Activated CD8-positive, alpha-beta memory T cell treated with anti-CD3 and anti-CD28 coated beads for 36 hours (primary cell): ENCODE measurements at regions not wholly inside any gene's neighbourhood (a gene's known extent, or its start where the extent isn't known, plus 50 kb on each side); places are given as distances from the start of the nearest gene placed in this dataset.
"Not testable (repeated sequence)": the region's sequence is repeated elsewhere in the genome, so short reads cannot be mapped to it uniquely, and the experiment has no call there.

Source experiments
- CTCF ChIA-PET: fragments of 350-600 bp; sonication (Branson Sonifier 250); formaldehyde crosslinking; loops from one replicate; lab custom pipeline; 2021; ENCODE audit warnings: antibody characterized with exemption; lab: Charles Lee
- POLR2A ChIA-PET: fragments of 350-600 bp; sonication (Branson Sonifier 250); formaldehyde crosslinking; loops from one replicate; lab custom pipeline; 2021; ENCODE audit warnings: antibody characterized with exemption; lab: Charles Lee

DNA sequence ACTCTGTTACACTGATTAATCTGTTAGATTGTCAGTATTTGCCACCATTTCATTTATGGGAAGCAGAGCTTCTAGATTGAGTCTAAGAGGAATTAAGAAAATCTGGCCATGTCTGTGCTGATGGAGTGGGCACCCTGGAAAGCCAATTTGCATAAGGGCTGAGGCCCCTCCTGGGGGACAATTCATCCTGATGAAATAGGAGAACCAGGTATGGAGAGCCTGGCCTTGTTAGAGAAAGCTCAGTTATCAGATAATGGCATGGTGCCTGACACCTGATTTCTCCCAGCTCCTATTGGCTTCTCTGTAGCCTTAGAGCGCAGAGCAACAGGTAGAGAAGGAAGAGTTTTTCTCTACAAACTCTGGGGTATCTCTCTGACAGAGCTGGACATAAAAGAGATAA lies 114.2 kb downstream of the EBLN2 start:
- ChIA-PET CTCF (no interaction called here), POLR2A (no interaction called here)

DNA sequence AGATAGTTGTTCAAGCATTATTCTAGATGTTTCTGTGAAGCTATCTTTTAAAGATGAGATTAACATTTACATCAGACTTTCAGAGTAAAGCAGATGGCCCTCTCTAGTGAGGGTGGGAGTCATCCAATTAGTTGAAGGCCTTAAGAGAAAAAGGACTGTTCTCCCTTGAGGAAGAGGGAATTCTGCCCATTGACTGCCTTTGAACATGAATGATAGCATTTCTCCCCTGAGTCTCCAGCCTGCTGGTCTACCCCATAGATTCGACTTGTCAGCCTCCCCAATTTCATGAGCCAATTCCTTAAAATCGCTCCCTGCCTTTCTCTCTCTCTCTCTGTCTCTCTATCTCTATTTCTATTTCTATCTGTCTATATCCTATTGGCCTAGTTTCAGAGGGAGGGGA lies 115.5 kb downstream of the EBLN2 start:
- ChIA-PET POLR2A (no interaction called here), CTCF (no interaction called here)

DNA sequence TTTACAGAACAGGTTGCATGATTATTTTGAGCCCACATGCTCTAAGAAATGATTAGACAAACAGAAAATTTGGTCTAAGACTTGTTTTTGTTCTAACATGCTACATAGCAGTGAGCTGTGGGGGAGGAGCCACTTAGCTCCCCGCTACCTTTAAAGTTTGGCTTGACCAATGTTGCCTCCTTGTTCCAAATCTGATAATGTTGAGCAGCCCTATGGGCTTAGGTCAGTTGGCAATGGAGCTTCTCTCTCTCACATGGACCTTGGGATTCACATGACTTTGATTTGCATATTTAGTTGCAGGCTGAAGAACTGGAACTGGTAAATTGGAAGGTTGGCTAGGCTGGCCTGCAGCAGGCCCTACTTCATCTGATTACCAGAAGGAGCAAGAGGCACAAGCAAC lies 116.4 kb downstream of the EBLN2 start:
- ChIA-PET POLR2A (no interaction called here), CTCF (no interaction called here)

DNA sequence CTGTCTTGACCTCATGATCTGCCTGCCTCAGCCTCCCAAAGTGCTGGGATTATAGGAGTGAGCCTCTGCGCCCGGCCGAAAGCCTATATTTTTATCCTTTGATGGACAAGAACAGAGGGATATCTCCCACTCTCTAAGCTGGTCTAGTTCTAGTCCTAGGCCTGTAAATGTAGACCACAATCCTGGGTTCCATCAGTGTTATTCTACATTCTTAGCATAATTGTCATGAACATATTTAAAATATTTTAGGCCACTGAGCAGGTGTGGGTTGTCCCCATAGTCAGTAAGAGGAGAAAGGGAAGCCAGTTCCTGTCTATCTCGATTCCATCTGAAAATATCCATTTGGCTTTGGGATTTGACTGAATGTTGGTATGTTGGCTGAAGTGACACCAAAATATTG lies 118.1 kb downstream of the EBLN2 start:
- ChIA-PET CTCF (no interaction called here), POLR2A (no interaction called here)

DNA sequence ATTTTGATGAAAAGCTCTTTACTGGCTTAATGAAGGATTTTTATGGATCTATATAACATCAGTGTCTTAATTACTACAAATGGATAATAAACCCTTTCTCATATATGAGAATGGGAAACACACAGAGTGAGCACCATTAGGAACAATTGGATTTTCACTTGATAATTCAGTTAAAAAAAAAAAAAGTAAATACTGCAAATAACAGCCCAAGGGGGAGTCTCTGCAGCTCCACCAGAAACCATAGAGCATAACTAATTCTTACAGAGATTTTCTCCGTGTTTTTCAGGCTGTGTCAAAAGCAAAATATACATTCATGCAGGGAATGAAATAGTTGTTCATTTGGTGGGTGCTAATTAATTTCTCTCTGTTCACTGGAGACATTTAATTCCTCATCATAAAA lies 125.3 kb downstream of the EBLN2 start:
- CTCF ChIA-PET: no interaction called here
- POLR2A ChIA-PET: no interaction called here

DNA sequence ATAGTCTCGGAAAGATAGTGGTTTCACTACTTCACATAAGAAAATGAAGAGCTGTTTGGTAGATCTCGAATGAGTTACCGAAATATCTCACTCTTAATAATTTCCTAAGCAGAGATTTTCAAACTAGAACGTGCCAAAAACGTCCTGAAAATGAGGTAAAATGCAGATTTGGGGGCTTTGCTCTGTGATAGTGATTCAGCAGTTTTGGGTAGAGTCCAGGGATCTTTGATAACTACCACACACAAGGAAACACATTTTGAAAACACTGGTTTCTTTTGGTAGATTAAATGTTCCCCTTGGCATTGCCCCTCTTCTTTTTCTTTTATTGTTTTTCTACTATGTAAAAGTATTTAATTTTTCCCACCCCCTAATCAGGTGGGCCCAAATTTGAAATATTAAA lies 125.9 kb downstream of the EBLN2 start:
- ChIA-PET CTCF (no interaction called here), POLR2A (no interaction called here)

DNA sequence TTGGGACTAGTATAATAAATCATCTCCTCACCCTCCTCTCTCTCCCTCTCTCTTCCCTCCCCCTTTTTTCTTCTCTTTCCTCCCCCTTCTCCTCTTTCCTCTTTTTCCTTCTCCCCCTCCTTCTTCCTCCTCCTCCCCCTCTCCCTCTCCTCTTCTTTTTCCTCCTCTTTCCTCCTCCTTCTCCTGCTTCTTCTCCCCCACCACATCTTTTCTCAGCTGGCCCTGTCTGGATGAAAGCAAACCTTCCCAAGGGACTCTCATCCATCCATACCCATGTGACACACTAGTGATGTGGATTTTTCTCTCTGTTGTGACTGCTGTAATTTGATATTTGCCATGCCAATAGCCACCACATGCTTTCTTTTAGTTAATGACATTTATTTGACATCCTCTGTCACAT lies 127.2 kb downstream of the EBLN2 start:
- ChIA-PET POLR2A (no interaction called here), CTCF (no interaction called here)

DNA sequence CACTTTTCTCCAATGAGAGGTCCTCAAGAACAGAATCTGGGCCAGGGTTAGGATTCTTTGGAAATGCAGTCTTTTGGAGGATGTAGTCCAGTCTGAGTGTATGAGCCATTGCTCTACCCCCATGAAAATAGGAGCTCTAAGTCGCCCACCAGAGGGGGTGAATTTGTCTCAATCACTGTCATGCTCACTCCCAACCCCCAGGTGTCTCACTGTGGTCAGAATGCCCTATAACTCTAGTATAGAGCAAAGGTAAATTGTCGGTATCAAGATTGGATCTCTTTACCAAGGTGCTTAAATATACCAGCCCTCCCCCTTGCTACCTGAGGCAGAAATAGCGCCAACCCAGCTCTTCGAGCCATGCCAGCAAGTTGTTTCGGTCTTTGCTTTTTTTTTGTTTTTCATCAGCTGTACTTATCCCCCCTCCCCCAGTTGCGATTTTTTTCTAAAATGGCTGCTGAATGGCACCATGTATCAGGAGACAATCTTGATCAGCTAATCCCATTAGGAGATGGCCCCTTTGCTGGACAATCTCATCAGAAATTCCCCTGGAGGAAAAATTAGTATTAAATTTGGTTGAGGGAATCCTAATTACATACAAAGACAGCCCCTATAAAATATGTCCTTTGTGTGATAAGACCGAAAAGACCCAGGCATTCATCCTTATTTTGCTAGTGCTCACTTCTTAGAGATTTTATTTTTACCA lies 130.7 kb downstream of the EBLN2 start:
- CTCF ChIA-PET: no interaction called here
- POLR2A ChIA-PET: no interaction called here

DNA sequence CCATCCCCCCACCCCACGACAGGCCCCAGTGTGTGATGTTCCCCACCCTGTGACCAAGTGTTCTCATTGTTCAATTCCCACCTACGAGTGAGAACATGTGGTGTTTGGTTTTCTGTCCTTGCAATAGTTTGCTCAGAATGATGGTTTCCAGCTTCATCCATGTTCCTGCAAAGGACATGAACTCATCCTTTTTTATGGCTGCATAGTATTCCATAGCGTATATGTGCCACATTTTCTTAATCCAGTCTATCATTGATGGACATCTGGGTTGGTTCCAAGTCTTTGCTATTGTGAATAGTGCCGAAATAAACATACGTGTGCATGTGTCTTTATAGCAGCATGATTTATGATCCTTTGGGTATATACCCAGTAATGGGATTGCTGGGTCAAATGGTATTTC lies 132.5 kb downstream of the EBLN2 start:
- POLR2A ChIA-PET, CTCF ChIA-PET: not testable (repeated sequence)

DNA sequence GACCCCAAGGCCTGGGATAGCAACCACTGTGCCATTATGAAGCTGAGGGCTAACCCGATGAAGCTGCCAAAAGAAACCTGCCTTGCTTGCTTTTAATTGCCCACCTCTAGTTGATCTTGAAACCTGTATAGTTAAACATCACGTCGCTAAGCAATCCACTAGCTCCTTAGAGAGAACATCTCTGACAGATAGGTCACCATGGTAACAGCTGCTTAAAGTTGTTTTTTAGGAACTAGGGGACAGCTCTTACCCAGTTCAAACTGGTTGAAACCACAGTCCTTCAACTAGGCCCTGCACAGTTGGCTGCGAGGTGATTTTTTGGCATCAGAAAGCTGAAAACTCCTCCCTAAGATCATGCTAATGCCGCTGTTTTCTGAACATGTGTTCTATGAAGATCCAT lies 135.7 kb downstream of the EBLN2 start:
- POLR2A ChIA-PET: no interaction called here

DNA sequence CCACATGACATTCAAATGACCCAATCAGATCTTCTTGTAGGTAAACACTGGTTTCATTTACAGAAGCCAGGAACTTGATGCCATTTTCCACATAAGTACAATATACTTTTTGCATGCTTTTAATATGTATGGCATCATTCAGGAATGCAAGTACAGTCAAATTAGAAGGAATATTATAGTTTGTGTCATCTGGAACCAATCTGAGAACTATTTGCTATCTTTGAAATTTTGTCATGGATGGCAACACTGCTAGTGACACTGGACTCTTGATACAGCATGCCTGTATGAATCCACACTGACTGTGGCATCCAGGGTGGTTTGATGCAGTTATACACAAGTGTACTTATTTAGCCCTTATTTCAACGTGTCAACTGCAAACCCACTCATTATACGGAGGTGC lies 141.6 kb downstream of the EBLN2 start:
- POLR2A ChIA-PET: no interaction called here
- CTCF ChIA-PET: no interaction called here

More for the DNA sequence above, 135.7 kb downstream of the EBLN2 start:
- CTCF ChIA-PET: no interaction called here

DNA sequence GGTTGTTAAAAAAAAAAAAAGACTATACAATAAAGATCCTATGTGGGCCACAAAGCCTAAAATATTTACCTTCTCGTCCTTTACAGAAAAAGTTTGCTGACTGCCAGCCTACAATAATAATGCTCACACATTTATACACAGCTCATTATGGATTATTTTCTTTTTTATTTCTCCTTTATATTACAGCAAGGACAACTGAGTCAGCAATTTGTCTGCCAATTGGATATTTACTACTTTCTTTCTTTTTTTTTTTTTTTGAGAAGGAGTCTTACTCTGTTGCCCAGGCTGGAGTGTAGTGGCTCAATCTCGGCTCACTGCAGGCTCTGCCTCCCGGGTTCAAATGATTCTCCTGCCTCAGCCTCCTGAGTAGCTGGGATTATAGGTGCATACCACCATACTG lies 142.2 kb downstream of the EBLN2 start:
- POLR2A ChIA-PET: no interaction called here
- CTCF ChIA-PET: no interaction called here

DNA sequence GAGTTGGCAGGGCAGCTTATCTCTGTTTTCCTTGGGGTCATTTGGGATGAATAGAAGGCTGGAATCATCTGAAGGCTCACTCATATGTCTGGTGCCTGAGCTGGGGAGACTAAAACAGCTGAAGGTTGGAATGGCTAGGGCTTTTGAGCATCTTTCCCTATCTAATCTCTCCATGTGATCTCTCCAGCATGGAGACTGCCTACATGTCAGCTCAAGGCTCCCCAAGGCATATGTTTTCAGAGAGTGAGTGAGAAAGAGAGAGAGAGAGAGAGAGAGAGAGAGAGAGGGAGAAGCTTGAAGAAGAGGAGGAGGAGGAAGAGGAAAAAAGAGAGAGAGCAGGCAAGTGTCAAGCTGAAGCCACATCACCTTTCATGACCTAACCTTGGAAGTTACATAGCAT lies 143.4 kb downstream of the EBLN2 start:
- CTCF ChIA-PET: no interaction called here
- POLR2A ChIA-PET: no interaction called here

DNA sequence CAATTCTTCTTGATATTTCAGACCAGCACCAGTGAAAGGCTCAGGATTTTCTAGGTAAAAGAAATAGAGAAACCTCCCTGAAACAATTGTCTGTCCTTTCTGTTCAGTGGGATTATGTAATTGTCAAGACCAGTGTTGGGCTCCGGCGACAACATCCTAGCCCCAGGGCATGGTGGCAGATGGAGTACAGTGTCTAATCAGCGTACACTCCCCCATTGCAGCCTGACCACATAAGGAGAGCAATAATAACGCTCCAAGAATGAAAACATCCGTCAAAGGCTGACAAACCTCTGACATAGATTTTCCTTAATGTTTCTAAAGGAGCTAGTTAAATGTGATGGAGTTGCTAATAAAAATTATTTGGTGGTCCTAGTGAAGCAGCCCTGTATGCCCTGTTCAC lies 144.6 kb downstream of the EBLN2 start:
- ChIA-PET POLR2A (no interaction called here), CTCF (no interaction called here)

DNA sequence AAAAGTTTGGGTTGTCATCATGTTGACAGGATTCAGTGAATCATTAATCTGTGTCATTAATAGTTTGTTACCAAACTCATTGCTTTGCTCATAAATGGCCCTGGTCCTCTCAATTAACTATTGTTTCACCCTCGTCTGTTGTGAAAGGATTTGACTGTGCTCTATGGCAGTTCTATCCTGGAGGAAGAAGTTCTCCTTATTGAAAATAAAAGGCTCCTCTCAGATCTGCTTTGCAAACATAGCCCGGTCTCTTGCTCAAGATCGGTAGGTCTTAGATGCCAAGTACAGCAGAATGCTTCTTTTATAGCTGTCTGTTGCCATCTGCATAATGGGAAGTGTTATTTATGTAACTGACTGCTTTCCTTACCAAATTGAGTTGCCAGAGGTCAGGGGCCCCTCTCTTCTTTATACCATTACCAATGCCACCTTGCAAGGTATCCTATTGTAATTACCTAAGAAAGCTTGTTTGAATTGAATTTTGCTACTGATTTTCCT lies 146.5 kb downstream of the EBLN2 start:
- ChIA-PET POLR2A (no interaction called here), CTCF (no interaction called here)

DNA sequence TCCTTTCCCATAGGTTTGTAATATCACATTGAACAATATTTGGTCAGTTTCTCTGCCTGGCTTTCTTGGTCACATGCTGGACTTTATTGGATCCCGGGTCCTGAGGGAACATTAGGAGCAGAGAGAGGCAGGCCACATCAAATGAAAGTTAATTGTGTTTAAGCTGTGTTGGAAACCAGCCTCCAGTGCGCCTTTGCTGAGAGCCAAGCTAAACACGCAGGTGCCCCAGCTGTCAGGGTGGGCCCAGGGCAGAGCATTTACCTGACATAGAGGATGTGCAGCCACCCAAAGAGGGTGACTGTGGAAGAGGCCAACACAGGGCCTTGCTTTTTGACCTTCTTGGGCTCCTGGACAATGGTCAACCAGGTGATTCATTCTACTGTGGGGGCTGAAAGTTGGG lies 149.3 kb downstream of the EBLN2 start:
- CTCF ChIA-PET: no interaction called here
- POLR2A ChIA-PET: no interaction called here

DNA sequence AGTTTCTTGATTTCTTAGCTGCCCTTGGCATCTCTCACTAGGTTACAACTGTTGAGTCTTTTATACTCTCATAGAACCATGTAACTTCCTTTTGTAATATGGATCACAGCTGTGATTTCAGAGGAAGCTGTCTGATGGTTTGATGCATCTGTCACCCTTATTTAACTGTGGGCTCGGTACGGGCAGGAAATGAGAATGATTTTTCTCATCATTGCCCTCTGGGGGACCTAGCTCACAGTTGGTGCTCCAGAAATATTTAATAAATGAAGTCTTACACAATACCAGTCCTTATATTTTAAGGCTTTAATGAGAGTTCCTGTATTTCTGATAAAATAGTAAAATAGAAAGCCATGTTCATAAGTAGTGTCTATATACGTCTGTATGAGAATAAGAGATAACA lies 151.2 kb downstream of the EBLN2 start:
- POLR2A ChIA-PET: no interaction called here
- CTCF ChIA-PET: no interaction called here

DNA sequence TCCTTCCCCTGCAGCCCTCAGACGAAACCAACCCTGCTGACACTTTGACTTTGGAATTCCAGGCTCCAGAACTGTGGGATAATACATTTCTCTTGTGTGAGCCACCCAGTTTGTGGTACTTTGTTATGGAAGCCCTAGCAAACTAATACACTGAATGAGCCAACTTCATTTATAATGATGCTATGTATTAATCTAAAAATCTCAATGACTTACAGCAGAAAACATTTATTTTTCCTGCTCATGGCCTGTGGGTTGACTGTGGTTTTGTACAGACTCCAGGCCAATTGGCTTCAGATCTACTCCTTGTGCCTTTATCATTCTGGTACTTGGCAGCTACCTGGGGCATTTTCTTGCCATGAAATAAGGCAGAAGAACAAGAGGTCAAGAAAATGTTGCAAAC lies 152.4 kb downstream of the EBLN2 start:
- POLR2A ChIA-PET: no interaction called here

DNA sequence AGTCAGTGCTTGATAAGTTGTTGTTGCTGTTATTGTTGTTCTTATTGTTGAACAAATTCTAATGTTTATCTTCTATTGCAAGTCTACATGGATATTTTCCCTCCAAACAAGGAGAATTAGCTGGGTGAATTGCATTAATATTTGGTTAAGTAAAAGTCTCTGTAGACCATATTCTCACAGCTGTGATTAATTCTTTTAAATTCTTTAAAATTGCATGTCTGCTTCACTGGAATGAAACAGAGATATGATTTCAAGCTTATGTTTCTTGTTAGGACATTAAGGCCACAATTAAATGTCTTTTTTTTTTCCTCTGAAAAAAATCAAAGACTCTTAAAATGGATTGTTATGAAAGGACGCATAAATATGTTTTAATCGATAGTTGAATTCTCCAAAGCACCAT lies 153.4 kb downstream of the EBLN2 start:
- CTCF ChIA-PET: no interaction called here
- POLR2A ChIA-PET: no interaction called here

More for the DNA sequence above, 152.4 kb downstream of the EBLN2 start:
- CTCF ChIA-PET: no interaction called here

DNA sequence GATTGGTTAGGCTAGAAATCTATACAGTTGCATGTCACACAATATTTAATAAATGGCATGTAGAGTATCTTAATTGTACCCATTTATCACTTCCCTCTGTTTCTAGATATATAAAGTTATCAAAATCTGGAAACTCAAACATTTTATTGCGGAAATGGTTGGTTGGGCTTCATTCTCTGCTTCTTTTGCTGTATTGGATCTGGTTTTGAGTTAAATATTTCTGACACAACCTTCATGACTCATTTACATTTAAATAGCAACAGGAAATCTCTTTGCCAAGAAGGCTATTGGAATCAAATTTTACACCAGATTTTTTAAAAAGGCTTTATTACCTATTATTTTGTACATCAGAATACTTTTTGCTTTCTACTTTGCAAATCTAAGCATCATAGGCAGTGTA lies 153.8 kb downstream of the EBLN2 start:
- POLR2A ChIA-PET: no interaction called here
- CTCF ChIA-PET: interaction anchor here (1.2 kb wide), 1 partner anchor 10 kb away, joined by 3 read pairs; no protein-coding TSS in a partner anchor

DNA sequence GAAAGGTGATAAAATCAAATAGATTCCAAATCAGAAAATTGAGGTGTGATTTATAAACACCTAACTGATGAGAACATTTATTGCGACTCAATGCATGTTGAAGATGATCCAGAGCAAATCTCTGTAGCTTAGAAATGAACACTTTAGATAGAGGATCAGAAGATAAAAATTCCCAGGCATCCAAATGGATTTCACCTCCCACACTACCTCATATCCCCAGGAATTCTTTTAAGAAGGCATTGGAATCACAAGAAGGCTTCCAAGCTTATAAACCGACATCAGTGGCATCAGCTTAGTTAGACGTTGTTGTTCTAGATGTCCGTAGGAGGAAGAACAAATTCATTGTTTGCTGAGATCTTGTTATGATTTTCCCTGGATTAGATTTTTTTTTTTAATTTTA lies 154.4 kb downstream of the EBLN2 start:
- POLR2A ChIA-PET: no interaction called here
- CTCF ChIA-PET: interaction anchor here (1.2 kb wide), 1 partner anchor 9 kb away, joined by 3 read pairs; no protein-coding TSS in a partner anchor

DNA sequence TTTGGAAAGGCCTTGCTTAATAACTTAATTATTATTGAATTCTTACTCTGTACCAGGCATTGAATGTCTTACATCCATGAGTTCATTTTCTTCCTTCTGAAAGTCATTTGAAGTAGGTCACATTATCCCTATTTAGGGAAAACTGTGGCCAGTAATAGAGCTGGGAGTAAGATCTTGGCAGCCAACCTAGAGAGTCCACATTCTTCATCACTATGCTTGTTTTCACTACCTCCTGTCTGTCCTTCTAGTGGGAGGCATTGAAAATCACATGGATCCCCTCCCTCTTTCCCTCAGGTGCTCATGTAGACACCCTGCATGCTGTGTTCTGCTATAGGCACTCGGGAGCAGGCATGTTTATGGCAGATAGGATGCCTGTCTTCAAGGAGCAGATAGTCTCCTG lies 154.9 kb downstream of the EBLN2 start:
- CTCF ChIA-PET: interaction anchor here (1.2 kb wide), 1 partner anchor 9 kb away, joined by 3 read pairs; no protein-coding TSS in a partner anchor
- POLR2A ChIA-PET: no interaction called here
